ENCODE measurements at regions not wholly inside any gene's neighbourhood (a gene's known extent, or its start where the extent isn't known, plus 50 kb on each side); places are given as distances from the start of the nearest gene placed in this dataset.

GRCh38 chr7:33700001-33700899 is 205.1 kb upstream of the BMPER start:
- no peak overlapping the region for H3K27ac ChIP-seq

GRCh38 chr7:33701189-33701740 is 204.1 kb upstream of the BMPER start:
- Histone ChIP-seq H3K27ac (no peak overlapping the region), H3K4me3 (no peak overlapping the region)

More at GRCh38 chr7:33700001-33700899, 205.1 kb upstream of the BMPER start:
- no peak overlapping the region for H3K4me3 ChIP-seq

GRCh38 chr7:33701927-33702326 is 203.4 kb upstream of the BMPER start:
- H3K4me3 ChIP-seq, result no peak overlapping the region
- no peak overlapping the region for H3K27ac ChIP-seq

GRCh38 chr7:33702514-33703054 is 202.8 kb upstream of the BMPER start:
- Histone ChIP-seq H3K27ac (no peak overlapping the region), H3K4me3 (no peak overlapping the region)

- Histone ChIP-seq H3K27ac (no peak overlapping the region), H3K4me3 (no peak overlapping the region)
Observed at GRCh38 chr7:33705333-33705833, 200.0 kb upstream of the BMPER start.

- Histone ChIP-seq H3K27ac (no peak overlapping the region), H3K4me3 (no peak overlapping the region)
Observed at GRCh38 chr7:33706186-33706585, 199.2 kb upstream of the BMPER start.

- Histone ChIP-seq H3K27ac (no peak overlapping the region), H3K4me3 (no peak overlapping the region)
Observed at GRCh38 chr7:33706771-33707200, 198.6 kb upstream of the BMPER start.

GRCh38 chr7:33707427-33707826 is 197.9 kb upstream of the BMPER start:
- no peak overlapping the region for H3K4me3 ChIP-seq
- no peak overlapping the region for H3K27ac ChIP-seq

GRCh38 chr7:33710608-33711007 is 194.7 kb upstream of the BMPER start:
- no peak overlapping the region for H3K27ac ChIP-seq
- no peak overlapping the region for H3K4me3 ChIP-seq

- no peak overlapping the region for H3K4me3 ChIP-seq
- no peak overlapping the region for H3K27ac ChIP-seq
Observed at GRCh38 chr7:33711231-33712019, 193.9 kb upstream of the BMPER start.

GRCh38 chr7:33712020-33712414 is 193.3 kb upstream of the BMPER start:
- H3K27ac ChIP-seq, result no peak overlapping the region
- H3K4me3 ChIP-seq, result no peak overlapping the region

- Histone ChIP-seq H3K4me3 (no peak overlapping the region), H3K27ac (no peak overlapping the region)
Observed at GRCh38 chr7:33714208-33714607, 191.1 kb upstream of the BMPER start.

- Histone ChIP-seq H3K4me3 (no peak overlapping the region), H3K27ac (no peak overlapping the region)
Observed at GRCh38 chr7:33716581-33717477, 188.5 kb upstream of the BMPER start.

GRCh38 chr7:33719059-33719581 is 186.2 kb upstream of the BMPER start:
- no peak overlapping the region for H3K4me3 ChIP-seq
- H3K27ac ChIP-seq, result no peak overlapping the region

GRCh38 chr7:33720139-33720538 is 185.2 kb upstream of the BMPER start:
- Histone ChIP-seq H3K4me3 (no peak overlapping the region), H3K27ac (no peak overlapping the region)

GRCh38 chr7:33720870-33721269 is 184.5 kb upstream of the BMPER start:
- H3K4me3 ChIP-seq, result no peak overlapping the region
- H3K27ac ChIP-seq, result no peak overlapping the region

- no peak overlapping the region for H3K27ac ChIP-seq
- no peak overlapping the region for H3K4me3 ChIP-seq
Observed at GRCh38 chr7:33721895-33722294, 183.4 kb upstream of the BMPER start.

- H3K4me3 ChIP-seq, result no peak overlapping the region
- no peak overlapping the region for H3K27ac ChIP-seq
Observed at GRCh38 chr7:33722383-33723101, 182.8 kb upstream of the BMPER start.

Data from skin epidermis (tissue), 12 donors.